HG03135 (cell line): ENCODE measurements at regions not wholly inside any gene's neighbourhood (a gene's known extent, or its start where the extent isn't known, plus 50 kb on each side); places are given as distances from the start of the nearest gene placed in this dataset.
"Not testable (repeated sequence)": the region's sequence is repeated elsewhere in the genome, so short reads cannot be mapped to it uniquely, and the experiment has no call there.

ENCODE experiments used
- ATAC-seq: cut with Tn5 transposase; IDR thresholded peaks from one replicate; pipeline ENCODE4 v1.9.1; 2021; ENCODE audit warnings: mild to moderate bottlenecking, moderate library complexity; ENCODE audit not compliant: unreplicated experiment

DNA sequence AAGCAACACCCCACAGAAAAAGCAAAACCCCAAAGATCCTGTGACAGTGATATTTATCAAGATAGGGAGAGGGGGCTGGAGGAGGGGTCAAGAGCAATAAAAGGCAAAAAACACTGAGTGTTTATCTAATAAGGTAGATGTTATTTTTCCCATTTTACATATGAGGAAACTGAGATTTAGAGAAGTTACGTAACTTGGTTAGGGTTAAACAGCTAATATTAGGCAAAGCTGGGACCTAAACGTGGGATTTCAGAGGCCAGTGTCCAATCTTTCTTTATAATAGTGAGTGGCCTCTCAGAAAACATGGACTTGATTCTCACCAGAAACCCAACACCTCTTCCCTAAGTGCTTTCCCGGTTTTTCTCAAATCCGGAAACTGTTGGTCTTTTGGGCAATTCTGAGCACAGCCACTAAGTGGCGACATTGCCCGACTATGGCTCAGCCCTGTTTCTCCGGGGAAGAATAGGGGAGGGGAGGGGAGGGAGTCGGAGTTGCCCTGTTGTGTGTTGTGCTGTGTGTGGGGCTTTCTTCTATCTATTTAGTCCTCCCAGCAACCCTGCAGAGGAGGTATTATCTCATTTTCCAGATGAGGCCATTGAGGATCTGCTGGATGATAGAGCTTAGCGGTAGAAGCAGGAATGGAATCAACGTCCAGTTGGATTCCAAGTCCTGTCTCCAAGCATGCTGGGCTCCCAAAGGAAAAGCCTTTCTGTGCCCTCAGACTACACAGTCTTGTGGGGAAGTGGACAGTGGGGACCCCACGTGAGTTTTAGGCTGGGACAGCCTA, 58.7 kb upstream of the ETV3 start:
- not testable (repeated sequence) for ATAC-seq

- ATAC-seq: no peak
These were observed 58.0 kb upstream of the ETV3 start for GRCh38 chr1:157196245-157196543.

- ATAC-seq: no peak
These were observed 57.5 kb upstream of the ETV3 start for GRCh38 chr1:157195521-157196244.

GRCh38 chr1:157194731-157195520, 56.7 kb upstream of the ETV3 start:
- ATAC-seq: no peak

DNA sequence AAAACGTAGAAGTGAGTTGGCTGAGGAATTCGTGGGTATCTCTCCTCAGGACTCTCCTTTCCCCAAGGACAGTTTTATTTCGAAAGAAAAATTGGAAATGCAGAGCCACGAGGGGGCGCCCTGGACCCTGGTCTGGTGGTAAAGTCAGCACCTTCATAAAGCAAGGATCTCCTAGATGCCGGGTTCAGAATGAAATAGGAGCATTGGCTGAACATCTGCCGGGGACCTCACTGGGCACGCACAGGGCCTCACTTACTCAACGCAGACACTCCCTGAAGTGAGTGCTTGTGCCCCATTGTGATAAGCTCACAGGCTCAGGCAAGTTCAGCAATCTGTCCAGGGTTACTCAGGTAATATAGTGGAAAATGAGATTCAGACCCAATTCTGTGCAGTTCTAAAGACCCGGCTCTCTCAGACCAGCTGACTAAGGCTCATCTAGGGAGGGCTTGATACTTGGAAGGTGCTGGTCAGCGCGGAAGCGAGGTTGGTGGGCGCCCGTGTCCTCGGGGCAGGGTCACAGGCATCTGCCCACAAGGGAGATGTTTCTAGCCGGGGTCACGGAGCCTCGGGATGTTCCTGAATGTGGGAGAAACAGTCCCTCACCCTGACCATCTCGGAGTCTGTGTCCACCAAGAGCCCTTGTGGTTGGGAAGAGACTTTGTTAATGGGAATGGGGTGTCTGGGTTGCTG, 55.7 kb upstream of the ETV3 start:
- ATAC-seq: no peak

DNA sequence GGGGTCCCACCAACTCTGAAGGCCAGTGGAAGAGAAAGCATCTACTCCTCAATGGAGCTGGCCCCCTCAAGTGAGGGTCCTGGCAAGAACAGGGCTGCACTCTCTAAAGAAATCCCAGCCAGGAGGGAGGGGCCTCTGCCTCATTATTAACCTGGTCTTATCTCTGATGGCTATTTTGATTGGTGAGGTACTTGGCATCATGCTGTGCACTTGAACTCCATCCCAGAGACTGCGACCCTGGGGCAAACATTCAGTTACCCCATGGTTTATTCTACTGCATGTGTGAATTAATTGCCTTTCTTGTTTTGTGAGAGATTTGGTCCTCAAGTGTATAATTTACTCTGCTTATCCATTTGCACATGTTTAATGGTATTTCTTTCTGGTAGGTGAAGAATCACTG, 55.0 kb upstream of the ETV3 start:
- no peak for ATAC-seq

DNA sequence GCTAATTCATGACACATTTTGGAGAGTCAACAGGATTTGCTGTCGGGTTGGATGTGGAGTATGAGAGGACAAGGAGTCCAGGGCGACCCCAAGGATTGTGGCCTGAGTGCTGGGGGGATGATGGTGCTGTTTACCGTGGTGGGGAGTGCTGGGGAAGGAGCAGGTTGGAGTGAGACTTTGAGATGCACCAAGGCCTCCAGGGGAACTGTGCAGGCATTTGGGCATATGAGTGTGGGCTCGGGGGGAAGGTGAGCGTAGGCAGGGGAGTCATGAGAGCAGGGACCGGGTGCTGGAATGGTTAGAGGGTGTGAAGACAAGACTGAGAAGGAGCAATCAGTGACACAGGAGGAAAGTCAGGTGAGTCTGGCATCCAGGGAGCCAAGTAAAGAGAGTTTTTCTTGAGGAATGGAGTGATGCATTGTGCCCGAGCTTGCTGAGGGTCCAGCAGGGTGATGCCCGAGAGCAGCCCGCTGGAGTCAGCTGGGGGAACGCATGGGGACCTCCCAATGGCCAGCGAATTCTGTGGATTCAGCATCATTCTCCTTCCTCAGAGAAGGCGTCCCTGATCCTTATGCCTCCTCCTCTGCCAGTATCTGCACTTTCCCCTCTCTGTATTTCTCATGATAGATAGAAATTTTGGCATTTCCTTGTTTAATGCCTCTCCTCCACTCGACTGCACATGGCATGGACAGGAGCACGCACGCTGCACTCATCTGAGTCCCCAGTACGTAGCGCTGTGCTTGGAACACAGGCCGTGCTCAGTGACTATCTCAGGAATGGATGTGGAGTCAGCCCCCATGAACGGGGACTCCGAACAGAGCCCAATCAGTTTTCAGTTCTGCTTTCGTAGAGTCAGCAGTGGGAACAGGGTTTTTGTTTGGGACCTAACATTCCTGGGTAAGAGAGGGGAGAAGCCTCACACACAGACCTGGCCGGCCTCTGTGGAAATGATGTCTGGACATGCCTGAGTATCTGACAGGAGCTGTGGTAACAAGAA, 52.1 kb upstream of the ETV3 start:
- ATAC-seq: no peak

DNA sequence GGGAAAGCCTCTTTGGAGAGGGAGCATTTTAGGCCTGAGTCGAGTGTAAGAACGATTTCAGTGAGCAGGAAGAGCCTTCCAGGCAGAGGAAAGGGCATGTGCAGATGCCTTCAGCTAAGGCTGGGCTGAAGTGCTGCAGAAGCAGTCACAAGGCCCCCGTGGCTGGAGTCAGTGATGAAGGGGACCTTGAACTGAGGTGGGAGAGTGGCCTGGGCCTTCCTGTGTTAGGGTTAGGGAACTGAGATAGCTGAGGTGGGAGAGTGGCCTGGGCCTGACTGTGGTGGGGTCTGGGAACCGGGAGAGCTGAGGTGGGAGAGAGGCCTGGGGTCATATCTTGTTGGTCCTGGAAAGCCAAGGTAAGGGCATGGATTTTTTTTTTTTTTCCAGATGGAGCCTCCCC, 50.9 kb upstream of the ETV3 start:
- ATAC-seq: no peak
